ENCODE measurements at regions not wholly inside any gene's neighbourhood (a gene's known extent, or its start where the extent isn't known, plus 50 kb on each side); places are given as distances from the start of the nearest gene placed in this dataset.

DNA sequence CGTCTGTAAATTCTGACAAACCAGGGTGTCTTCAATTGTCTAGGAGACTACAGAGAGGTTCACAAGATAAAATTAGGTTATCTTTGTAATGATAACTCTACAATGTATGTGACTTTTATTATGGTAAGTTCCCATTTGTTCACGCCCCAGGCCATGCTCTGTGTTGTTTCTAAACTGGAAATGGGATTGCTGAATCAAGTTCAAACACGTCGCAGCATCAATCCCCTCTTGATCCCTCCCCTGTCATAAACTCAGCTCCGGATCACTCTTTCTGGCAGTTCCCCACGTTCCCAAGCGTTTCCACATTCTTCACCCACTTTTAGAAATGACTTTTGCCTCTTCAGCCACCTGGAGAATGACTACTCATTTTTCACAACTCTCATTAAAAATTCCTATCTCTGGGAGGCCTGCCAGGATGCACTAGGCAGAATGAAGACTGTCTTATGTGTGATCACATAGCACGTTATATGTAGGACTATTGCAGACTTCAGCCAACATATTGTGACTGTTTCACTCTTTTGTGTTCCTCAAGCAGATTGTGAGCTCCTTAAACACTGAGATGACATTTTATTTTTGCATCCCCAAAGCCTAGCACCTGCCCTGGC lies 1124.2 kb upstream of the WWC1 start:
- TF ChIP-seq TOX (CRISPR knock-in tag; IDR thresholded peaks at IDR 0.05; ENCODE audit: borderline replicate concordance) (no peak), ZNF8 (CRISPR knock-in tag; IDR thresholded peaks at IDR 0.05) (no peak), TSHZ2 (CRISPR knock-in tag; IDR thresholded peaks at IDR 0.05) (no peak), ZNF70 (CRISPR knock-in tag; IDR thresholded peaks at IDR 0.05) (no peak), POU6F1 (CRISPR knock-in tag; IDR thresholded peaks at IDR 0.05; ENCODE audit: borderline replicate concordance, low read depth) (no peak), RARB (CRISPR knock-in tag; IDR thresholded peaks at IDR 0.05) (no peak), ISL1 (CRISPR knock-in tag; IDR thresholded peaks at IDR 0.05) (no peak), SNAI2 (CRISPR knock-in tag; IDR thresholded peaks at IDR 0.05) (no peak), ZFP30 (CRISPR knock-in tag; IDR thresholded peaks at IDR 0.05) (no peak), CREB5 (CRISPR knock-in tag; IDR thresholded peaks at IDR 0.05; ENCODE audit: low read depth) (no peak), ARNTL (CRISPR knock-in tag; IDR thresholded peaks at IDR 0.05; ENCODE audit: borderline replicate concordance, low read depth) (no peak), OSR1 (CRISPR knock-in tag; IDR thresholded peaks at IDR 0.05) (no peak), CSDC2 (CRISPR knock-in tag; IDR thresholded peaks at IDR 0.05) (no peak), PATZ1 (CRISPR knock-in tag; IDR thresholded peaks at IDR 0.05; ENCODE audit: borderline replicate concordance) (no peak), PPARA (CRISPR knock-in tag; IDR thresholded peaks at IDR 0.05; ENCODE audit: borderline replicate concordance) (no peak), GLIS3 (CRISPR knock-in tag; IDR thresholded peaks at IDR 0.05) (no peak), ZNF565 (CRISPR knock-in tag; conservative IDR thresholded peaks at IDR 0.05; ENCODE audit: low read depth) (no peak)
- no peak for ATAC-seq

- TF ChIP-seq ARNTL (CRISPR knock-in tag; IDR thresholded peaks at IDR 0.05; ENCODE audit: borderline replicate concordance, low read depth) = no peak
- TF ChIP-seq ZNF70 (CRISPR knock-in tag; IDR thresholded peaks at IDR 0.05) = no peak
- TF ChIP-seq TCF4 (CRISPR knock-in tag; IDR thresholded peaks at IDR 0.05; ENCODE audit: borderline replicate concordance) = no peak
- TF ChIP-seq BACH2 (CRISPR knock-in tag; IDR thresholded peaks at IDR 0.05; ENCODE audit: borderline replicate concordance) = no peak
- TF ChIP-seq TOX (CRISPR knock-in tag; IDR thresholded peaks at IDR 0.05; ENCODE audit: borderline replicate concordance) = no peak
- no peak for TF ChIP-seq ZC3H10 (CRISPR knock-in tag; IDR thresholded peaks at IDR 0.05)
- no peak for TF ChIP-seq ESRRG (CRISPR knock-in tag; IDR thresholded peaks at IDR 0.05)
- TF ChIP-seq CREB5 (CRISPR knock-in tag; IDR thresholded peaks at IDR 0.05; ENCODE audit: low read depth) = no peak
- no peak for TF ChIP-seq PPARA (CRISPR knock-in tag; IDR thresholded peaks at IDR 0.05; ENCODE audit: borderline replicate concordance)
- no peak for TF ChIP-seq ISL1 (CRISPR knock-in tag; IDR thresholded peaks at IDR 0.05)
- TF ChIP-seq CSDC2 (CRISPR knock-in tag; IDR thresholded peaks at IDR 0.05) = no peak
- no peak for TF ChIP-seq ZFP3 (CRISPR knock-in tag; IDR thresholded peaks at IDR 0.05)
- TF ChIP-seq PATZ1 (CRISPR knock-in tag; IDR thresholded peaks at IDR 0.05; ENCODE audit: borderline replicate concordance) = no peak
- no peak for TF ChIP-seq OSR1 (CRISPR knock-in tag; IDR thresholded peaks at IDR 0.05)
- TF ChIP-seq POU6F1 (CRISPR knock-in tag; IDR thresholded peaks at IDR 0.05; ENCODE audit: borderline replicate concordance, low read depth) = no peak
- no peak for TF ChIP-seq GLIS3 (CRISPR knock-in tag; IDR thresholded peaks at IDR 0.05)
- no peak for ATAC-seq
Measured at GRCh38 chr5:167168971-167169370, 1122.5 kb upstream of the WWC1 start.

All from SK-N-SH treated with all-trans-retinoic acid at 6 μM for 48 hours (cell line).